ENCODE measurements at regions not wholly inside any gene's neighbourhood (a gene's known extent, or its start where the extent isn't known, plus 50 kb on each side); places are given as distances from the start of the nearest gene placed in this dataset.

DNA sequence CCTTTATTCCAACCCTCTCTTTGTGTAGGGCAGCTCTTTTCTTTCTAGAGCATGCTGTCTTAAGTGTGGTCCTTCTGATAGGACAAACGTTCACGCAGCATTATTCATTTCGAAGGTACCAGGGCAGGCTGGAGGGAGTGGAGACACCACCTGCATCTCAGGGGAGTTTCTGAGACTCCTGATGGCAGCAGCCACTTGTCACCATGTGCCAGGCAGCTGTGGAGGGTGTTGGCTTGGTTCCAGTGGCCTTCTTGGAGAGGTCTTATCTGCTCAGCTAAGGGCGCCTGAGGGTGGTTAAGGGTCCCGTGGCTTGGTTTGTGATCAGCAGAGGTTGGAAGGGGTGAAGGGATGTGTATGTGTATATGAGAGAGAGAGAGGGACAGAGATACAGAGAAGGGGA, 257.1 kb upstream of the EEF2KMT start (continued):
- TF ChIP-seq, protein P1, sequence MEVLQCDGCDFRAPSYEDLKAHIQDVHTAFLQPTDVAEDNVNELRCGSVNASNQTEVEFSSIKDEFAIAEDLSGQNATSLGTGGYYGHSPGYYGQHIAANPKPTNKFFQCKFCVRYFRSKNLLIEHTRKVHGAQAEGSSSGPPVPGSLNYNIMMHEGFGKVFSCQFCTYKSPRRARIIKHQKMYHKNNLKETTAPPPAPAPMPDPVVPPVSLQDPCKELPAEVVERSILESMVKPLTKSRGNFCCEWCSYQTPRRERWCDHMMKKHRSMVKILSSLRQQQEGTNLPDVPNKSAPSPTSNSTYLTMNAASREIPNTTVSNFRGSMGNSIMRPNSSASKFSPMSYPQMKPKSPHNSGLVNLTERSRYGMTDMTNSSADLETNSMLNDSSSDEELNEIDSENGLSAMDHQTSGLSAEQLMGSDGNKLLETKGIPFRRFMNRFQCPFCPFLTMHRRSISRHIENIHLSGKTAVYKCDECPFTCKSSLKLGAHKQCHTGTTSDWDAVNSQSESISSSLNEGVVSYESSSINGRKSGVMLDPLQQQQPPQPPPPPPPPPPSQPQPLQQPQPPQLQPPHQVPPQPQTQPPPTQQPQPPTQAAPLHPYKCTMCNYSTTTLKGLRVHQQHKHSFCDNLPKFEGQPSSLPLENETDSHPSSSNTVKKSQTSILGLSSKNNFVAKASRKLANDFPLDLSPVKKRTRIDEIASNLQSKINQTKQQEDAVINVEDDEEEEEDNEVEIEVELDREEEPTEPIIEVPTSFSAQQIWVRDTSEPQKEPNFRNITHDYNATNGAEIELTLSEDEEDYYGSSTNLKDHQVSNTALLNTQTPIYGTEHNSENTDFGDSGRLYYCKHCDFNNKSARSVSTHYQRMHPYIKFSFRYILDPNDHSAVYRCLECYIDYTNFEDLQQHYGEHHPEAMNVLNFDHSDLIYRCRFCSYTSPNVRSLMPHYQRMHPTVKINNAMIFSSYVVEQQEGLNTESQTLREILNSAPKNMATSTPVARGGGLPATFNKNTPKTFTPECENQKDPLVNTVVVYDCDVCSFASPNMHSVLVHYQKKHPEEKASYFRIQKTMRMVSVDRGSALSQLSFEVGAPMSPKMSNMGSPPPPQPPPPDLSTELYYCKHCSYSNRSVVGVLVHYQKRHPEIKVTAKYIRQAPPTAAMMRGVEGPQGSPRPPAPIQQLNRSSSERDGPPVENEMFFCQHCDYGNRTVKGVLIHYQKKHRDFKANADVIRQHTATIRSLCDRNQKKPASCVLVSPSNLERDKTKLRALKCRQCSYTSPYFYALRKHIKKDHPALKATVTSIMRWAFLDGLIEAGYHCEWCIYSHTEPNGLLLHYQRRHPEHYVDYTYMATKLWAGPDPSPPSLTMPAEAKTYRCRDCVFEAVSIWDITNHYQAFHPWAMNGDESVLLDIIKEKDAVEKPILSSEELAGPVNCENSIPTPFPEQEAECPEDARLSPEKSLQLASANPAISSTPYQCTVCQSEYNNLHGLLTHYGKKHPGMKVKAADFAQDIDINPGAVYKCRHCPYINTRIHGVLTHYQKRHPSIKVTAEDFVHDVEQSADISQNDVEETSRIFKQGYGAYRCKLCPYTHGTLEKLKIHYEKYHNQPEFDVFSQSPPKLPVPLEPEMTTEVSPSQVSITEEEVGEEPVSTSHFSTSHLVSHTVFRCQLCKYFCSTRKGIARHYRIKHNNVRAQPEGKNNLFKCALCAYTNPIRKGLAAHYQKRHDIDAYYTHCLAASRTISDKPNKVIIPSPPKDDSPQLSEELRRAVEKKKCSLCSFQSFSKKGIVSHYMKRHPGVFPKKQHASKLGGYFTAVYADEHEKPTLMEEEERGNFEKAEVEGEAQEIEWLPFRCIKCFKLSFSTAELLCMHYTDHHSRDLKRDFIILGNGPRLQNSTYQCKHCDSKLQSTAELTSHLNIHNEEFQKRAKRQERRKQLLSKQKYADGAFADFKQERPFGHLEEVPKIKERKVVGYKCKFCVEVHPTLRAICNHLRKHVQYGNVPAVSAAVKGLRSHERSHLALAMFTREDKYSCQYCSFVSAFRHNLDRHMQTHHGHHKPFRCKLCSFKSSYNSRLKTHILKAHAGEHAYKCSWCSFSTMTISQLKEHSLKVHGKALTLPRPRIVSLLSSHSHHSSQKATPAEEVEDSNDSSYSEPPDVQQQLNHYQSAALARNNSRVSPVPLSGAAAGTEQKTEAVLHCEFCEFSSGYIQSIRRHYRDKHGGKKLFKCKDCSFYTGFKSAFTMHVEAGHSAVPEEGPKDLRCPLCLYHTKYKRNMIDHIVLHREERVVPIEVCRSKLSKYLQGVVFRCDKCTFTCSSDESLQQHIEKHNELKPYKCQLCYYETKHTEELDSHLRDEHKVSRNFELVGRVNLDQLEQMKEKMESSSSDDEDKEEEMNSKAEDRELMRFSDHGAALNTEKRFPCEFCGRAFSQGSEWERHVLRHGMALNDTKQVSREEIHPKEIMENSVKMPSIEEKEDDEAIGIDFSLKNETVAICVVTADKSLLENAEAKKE (CRISPR knock-in tag; IDR thresholded peaks at IDR 0.05) = no peak
- TF ChIP-seq EZH2 (IDR thresholded peaks at IDR 0.05; ENCODE audit: low read depth, unreplicated experiment) = no peak

DNA sequence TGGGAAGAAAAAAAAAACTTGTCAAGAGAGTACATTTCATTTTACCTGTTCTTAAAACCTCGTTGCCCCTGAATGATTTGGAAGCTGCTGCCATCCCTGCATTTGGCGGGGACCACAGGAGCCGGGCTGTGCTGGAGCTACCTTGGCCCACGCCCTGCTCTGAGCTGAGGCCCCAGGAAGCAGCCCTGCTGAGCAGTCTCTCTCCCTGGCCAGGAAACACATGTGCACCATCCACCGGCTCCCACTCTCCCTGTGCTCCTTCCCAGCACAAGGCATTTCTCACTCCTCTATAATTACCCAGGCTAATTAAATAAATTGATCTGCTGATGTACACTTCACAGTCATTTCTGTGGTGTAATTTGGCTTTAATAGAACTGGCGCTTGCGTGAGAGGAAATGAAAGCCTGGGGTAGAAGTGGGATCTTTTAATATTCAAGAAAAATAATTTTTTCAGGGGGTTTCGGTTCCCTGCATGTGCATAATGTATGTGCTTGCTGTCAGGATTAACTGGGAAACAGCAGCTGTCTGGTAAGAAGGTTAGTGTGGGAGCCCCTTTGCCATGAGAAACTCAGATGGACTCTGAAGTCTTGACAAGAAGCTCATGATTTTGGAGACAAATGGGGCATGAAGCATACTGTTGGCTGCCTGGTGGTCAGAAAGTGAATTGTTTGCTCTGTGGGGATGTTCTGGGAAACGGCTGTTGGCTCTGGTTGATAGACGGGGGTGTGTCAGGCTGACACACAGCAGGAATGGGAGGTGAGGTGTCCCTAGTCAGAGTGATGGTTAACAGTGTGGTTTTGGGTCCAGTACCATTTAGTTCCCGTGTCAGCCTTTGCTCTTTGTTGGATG, 252.3 kb upstream of the EEF2KMT start:
- Histone ChIP-seq H3K4me3 (no peak overlapping the region), H2AFZ (no peak overlapping the region), H3K4me2 (peak overlapping the region; percentile 61), H3F3A (replicated peaks; ENCODE audit: low read depth) (no peaks in the 10 kb centered on the region), H3K27me3 (ENCODE audit: insufficient read depth) (no peaks in the 10 kb centered on the region), H3K36me3 (ENCODE audit: insufficient read depth) (no peaks in the 10 kb centered on the region), H4K20me1 (replicated peaks; ENCODE audit: insufficient read depth) (no peaks in the 10 kb centered on the region), H3K79me2 (replicated peaks; ENCODE audit: insufficient read depth) (no peaks in the 10 kb centered on the region), H3K27ac (ENCODE audit: low read depth) (no peak overlapping the region), H3K4me1 (ENCODE audit: insufficient read depth) (peaks cover 6% of the 10 kb centered on the region), H3K9me2 (ENCODE audit: insufficient read depth) (0 out of 2 replicates have a peak, but pooled peaks cover 8% of the 10 kb centered on the region)
- Mint-ChIP-seq H3K27me3 (ENCODE audit: insufficient read depth, low read depth, poor library complexity) (peaks cover 4% of the 10 kb centered on the region), H3K9me3 (no peaks in the 10 kb centered on the region), H3K4me3 (no peak overlapping the region), H3K27ac (peak overlapping the region; percentile 8; the same call in 1 of the 2 replicates), H3K36me3 (ENCODE audit: low read depth) (no peaks in the 10 kb centered on the region), H3K4me1 (peaks cover 11% of the 10 kb centered on the region)
- DNase-seq (ENCODE audit: low spot score) = peak; percentile 60
- ATAC-seq = peak; percentile 94
- TF ChIP-seq, protein P2, sequence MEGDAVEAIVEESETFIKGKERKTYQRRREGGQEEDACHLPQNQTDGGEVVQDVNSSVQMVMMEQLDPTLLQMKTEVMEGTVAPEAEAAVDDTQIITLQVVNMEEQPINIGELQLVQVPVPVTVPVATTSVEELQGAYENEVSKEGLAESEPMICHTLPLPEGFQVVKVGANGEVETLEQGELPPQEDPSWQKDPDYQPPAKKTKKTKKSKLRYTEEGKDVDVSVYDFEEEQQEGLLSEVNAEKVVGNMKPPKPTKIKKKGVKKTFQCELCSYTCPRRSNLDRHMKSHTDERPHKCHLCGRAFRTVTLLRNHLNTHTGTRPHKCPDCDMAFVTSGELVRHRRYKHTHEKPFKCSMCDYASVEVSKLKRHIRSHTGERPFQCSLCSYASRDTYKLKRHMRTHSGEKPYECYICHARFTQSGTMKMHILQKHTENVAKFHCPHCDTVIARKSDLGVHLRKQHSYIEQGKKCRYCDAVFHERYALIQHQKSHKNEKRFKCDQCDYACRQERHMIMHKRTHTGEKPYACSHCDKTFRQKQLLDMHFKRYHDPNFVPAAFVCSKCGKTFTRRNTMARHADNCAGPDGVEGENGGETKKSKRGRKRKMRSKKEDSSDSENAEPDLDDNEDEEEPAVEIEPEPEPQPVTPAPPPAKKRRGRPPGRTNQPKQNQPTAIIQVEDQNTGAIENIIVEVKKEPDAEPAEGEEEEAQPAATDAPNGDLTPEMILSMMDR (conservative IDR thresholded peaks at IDR 0.05; ENCODE audit: low read depth in 2 of 2) = peak in 1 of 2 experiments; percentile 30; a peak in 2 of 4 replicates
- TF ChIP-seq, protein P3, sequence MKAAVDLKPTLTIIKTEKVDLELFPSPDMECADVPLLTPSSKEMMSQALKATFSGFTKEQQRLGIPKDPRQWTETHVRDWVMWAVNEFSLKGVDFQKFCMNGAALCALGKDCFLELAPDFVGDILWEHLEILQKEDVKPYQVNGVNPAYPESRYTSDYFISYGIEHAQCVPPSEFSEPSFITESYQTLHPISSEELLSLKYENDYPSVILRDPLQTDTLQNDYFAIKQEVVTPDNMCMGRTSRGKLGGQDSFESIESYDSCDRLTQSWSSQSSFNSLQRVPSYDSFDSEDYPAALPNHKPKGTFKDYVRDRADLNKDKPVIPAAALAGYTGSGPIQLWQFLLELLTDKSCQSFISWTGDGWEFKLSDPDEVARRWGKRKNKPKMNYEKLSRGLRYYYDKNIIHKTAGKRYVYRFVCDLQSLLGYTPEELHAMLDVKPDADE (IDR thresholded peaks at IDR 0.05) = no peak
